ENCODE measurements at regions not wholly inside any gene's neighbourhood (a gene's known extent, or its start where the extent isn't known, plus 50 kb on each side); places are given as distances from the start of the nearest gene placed in this dataset.
"Not testable (repeated sequence)": the region's sequence is repeated elsewhere in the genome, so short reads cannot be mapped to it uniquely, and the experiment has no call there.

- H3K4me3 ChIP-seq (ENCODE audit: low read depth, low read length): no peak overlapping the region
- TF ChIP-seq CTCF (conservative IDR thresholded peaks at IDR 0.05; ENCODE audit: low read depth, low read length): no peak
- DNase-seq (ENCODE audit: low read depth): no peak
Observed at GRCh38 chr10:130353928-130354572, 217.9 kb downstream of the GLRX3 start.

- no peak for TF ChIP-seq CTCF (conservative IDR thresholded peaks at IDR 0.05; ENCODE audit: low read depth, low read length)
- H3K4me3 ChIP-seq (ENCODE audit: low read depth, low read length): no peak overlapping the region
- DNase-seq (ENCODE audit: low read depth): no peak
Observed at GRCh38 chr10:130354573-130354954, 218.4 kb downstream of the GLRX3 start.

GRCh38 chr10:130354976-130355795 is 219.0 kb downstream of the GLRX3 start:
- H3K4me3 ChIP-seq (ENCODE audit: low read depth, low read length): no peak overlapping the region
- TF ChIP-seq CTCF (conservative IDR thresholded peaks at IDR 0.05; ENCODE audit: low read depth, low read length): no peak
- no peak for DNase-seq (ENCODE audit: low read depth)

GRCh38 chr10:130356429-130356828 is 220.2 kb downstream of the GLRX3 start:
- not testable (repeated sequence) for H3K4me3 ChIP-seq (ENCODE audit: low read depth, low read length); DNase-seq (ENCODE audit: low read depth)

DNA sequence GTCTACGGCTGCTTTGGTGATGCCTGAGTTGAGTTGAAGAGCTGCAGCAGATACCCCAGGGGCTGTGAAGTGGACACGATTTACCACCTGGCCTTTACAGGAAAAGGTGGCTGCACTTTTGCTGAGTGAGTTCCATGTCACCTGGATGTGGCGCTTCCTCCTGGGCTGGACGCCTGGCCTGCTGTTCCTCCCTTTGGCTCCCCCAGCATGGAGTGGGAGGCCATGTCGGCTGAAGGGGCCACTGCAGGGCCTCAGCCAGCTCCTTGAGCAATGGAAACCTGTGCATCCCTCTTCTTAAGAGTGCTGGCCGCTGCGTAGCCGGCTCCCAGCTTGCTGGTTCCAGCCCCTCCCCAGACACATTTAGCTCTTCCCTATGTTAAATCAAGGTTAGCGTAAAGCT is 221.0 kb downstream of the GLRX3 start:
- no peak overlapping the region for H3K4me3 ChIP-seq (ENCODE audit: low read depth, low read length)
- no peak for DNase-seq (ENCODE audit: low read depth)
- TF ChIP-seq CTCF (conservative IDR thresholded peaks at IDR 0.05; ENCODE audit: low read depth, low read length): no peak

- DNase-seq (ENCODE audit: low read depth): no peak
- H3K4me3 ChIP-seq (ENCODE audit: low read depth, low read length): no peak overlapping the region
- TF ChIP-seq CTCF (conservative IDR thresholded peaks at IDR 0.05; ENCODE audit: low read depth, low read length): no peak
Observed at GRCh38 chr10:130357951-130358350, 221.8 kb downstream of the GLRX3 start.

DNA sequence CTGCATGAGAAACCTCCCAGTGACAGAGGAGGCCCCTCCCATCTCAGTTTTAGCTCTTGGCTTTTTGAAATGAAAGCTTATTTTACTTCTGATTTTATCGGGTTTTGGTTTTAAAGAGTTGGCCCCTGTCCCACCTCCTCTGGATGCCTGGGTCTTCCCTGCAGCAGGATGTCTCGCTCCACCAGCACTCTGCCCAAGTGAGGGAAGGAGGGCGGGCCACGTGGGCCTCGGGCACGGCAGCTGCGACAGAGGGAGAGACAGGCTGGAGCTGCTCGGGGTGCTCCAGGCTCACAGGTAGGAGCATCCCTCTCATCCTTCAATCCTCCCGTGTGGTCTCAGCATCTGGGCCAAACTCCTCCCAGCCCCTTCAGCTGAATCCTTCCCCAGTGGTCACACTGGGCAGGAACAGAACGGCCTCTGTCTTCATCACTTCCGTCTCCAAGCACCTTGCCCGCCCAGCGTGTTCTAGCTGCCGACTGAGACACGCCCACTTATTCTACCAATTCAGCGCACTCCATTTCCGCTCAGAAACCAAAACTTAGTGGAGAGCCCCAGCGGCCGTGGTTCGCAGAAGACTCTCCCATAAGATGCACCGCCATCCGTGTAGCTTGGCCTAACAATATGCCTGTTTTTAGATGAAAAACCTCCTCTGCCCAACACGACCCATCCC is 222.9 kb downstream of the GLRX3 start:
- no peak for TF ChIP-seq CTCF (conservative IDR thresholded peaks at IDR 0.05; ENCODE audit: low read depth, low read length)
- no peak overlapping the region for H3K4me3 ChIP-seq (ENCODE audit: low read depth, low read length)
- no peak for DNase-seq (ENCODE audit: low read depth)

All from epithelial cell of proximal tubule (primary cell).